ENCODE measurements at regions not wholly inside any gene's neighbourhood (a gene's known extent, or its start where the extent isn't known, plus 50 kb on each side); places are given as distances from the start of the nearest gene placed in this dataset.

DNA sequence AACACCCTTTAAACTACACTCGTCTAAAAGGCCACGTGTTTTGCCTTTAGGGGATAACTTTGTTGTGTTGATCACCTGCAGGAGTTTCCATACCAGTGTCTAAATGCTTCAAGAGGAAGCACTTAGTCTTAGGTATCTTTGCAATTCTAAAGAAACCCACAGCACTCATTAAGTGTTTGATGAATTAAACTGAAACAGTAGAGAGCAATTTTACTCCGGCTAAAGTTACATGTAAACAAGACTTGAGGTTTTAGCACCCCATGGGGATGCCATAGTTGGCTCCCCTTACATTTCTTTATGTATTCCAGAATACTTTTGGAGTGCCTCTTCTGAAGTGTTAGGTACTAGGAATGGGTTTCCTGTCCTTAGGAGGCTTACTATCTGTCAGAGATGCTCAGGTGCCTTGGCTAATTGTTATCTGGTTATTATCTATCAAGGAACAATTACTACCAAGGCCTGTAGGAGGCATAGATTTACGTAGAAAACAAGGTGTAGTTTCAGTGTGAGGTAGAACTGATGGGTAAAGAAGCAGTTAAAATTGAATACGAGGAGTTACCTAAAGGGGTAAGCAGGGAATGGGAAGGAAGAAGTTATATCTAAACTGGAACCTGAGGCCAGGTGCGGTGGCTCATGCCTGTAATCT, 176.8 kb upstream of the SAMSN1 start:
- DNase-seq (ENCODE audit: low spot score): no peak

- no peak for DNase-seq (ENCODE audit: low spot score)
Measured at GRCh38 chr21:14720237-14720636, 174.1 kb upstream of the SAMSN1 start.

DNA sequence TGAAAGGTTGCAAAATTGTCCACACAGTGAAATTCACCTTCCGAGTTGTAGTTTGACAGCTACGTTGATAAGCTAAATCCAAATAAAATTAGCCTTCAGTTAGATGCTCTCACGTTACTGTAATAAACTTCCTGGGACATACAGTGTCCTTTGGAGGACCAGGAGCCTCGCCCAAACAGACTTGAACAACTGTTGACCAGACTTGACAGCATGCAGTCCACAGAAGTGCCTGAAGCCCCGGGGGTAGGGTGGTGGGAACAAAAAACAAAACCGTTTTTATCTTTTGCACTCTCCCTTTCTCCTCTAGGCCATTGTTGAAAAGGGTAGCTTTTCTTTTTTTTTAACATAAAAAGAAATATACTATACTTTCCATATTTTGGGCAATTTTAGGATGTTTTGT, 172.8 kb upstream of the SAMSN1 start:
- DNase-seq (ENCODE audit: low spot score): no peak

DNA sequence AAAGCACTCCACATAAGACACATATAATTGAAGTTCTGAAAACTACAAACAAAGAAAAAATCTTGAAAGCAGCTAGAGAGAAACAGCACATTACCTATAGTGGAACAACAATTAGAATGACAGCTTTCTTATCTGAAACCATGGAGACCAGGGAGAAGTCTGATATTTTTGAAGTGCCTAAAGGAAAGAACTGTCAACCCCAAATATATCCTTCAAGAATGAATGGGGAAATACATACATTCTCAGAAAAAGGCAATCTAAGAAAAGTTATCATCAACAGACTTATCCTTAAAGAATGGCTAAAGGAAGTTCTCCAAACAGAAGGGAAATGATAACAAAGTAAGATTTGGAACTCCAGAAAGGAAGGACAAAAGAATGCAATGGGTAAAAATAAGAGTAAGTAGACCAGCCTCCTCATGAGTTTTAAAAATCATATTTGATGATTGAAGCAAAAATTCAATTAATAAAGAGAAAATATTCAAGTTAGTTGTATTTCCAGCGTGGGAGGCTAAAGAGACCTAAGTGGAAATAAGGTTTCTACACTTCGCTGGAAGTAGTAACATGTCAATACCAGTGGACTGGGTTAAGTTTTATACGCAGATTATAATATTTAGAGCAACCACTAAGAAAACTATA, 170.8 kb upstream of the SAMSN1 start:
- DNase-seq (ENCODE audit: low spot score): no peak

- no peak for DNase-seq (ENCODE audit: low spot score)
Measured at GRCh38 chr21:14713109-14713508, 167.0 kb upstream of the SAMSN1 start.

- no peak for DNase-seq (ENCODE audit: low spot score)
Measured at GRCh38 chr21:14712121-14712715, 166.1 kb upstream of the SAMSN1 start.

- DNase-seq (ENCODE audit: low spot score): no peak
Measured at GRCh38 chr21:14711287-14711686, 165.2 kb upstream of the SAMSN1 start.

- DNase-seq (ENCODE audit: low spot score): no peak
Measured at GRCh38 chr21:14707511-14708020, 161.5 kb upstream of the SAMSN1 start.

DNA sequence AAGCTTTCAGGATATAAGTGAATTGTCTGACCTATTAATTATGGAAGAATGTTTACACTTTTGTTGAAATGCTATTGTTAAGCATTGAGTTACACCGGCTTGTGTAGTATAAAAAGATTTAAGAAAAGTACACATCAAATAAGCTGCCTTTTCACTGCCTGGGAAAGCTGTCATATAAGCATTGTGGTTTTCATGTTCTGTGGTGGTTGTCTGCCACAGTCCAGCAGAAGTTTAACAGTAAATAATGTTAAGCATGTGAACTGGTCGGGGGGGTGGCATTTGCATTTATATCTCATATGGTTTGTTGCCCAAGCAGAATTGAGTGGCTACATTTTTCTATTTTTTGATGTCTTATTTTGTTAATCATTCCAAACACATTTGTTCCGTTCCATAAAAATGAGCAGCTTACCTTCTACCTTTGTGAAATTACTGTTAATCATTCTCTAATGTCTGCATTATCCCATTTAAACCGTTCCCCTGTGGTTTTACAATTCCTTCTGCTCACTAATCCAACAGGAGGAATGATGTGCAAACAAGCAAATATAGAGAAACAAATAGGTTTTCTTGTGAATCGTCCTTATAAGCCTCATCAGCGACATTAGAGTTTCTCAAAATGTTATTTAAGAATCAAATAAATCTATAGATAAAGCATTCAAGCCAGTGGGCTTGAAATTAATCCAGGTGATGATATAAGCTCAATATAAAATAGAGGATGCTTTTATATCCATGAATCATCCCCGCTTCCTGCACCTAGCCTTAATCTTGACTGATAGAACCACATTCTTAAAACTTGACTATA, 160.8 kb upstream of the SAMSN1 start:
- no peak for DNase-seq (ENCODE audit: low spot score)

DNA sequence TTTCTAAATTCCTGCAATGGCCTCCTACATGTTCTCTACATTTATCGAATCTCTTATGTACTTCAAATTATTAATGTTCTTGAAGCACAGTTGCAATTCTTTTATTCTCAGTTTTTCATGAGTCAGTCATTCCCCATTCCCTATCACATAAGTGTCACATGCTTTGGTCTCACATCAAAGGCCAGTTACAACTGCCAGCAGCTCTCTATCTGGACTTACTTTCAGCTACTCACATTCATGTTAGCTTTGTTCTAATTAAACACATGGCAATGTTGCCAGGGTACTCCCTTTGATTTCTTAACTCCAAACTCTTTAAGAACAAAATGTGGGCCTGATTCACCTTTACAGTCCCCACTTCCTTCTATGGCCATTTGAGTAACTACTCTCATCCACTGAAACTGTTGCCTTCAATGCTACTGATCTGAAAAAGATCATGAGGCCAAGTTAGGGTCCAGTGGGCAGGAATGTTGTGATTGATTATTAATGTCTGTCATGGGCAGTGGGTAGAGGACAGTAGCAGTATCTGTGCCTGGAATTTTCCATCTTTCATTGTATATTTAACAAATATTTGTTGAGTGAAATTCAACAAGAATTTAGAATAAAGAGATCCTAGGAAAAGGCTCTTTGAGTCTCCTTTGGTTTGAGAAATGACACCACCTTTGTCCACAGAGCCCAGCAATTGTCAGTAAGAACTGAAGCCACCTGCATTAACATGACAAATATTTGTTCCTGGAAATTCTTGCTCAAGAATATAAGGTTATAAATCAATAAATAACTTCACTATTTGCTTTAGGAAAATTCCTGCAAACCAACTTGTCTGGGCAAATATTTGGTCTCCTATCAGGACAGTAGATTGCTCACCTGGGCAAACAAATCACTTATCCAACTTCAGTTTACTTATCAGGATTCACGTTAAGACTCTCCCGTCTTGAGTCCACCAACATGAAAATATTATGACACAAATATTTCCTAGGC, 153.6 kb upstream of the SAMSN1 start:
- DNase-seq (ENCODE audit: low spot score): no peak

DNA sequence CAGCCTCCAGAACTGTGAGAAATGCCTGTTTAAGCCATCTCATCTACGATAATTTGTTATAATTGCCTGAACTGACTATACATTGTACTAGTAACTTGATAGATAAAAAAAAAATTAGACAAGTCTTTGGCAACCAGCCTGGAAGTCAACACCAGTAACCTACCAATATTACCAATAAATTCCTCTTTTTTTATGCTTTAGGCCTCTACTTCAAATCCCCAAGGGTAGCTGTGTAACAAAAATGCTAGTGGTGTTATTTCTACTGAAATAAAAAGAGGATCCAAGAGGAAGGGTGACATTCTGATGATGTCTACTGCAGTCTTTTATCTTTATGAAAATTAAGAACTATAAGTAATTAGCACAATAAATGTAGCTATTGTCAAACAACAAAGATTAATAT, 151.7 kb upstream of the SAMSN1 start:
- no peak for DNase-seq (ENCODE audit: low spot score)

GRCh38 chr21:14694817-14695216, 148.7 kb upstream of the SAMSN1 start:
- no peak for DNase-seq (ENCODE audit: low spot score)

DNA sequence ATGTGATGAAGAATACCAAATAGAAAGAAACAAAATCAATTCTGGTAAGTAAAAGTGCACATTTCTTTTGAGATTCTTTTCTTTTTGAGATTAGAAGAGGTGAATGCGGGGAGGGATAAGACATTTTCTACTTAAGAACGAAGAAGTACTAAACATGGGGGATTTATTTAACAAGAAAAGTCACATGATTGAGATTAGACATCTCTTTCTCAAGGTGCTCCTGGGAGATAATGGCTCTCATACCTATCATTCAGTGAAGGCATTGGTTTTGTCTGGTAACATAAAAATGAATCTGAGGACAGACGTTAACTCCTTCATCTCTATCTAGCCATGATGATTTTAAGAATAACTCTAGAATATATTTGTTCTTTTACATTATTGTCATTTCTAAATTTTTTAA, 147.9 kb upstream of the SAMSN1 start:
- DNase-seq (ENCODE audit: low spot score): no peak

GRCh38 chr21:14691914-14692313, 145.8 kb upstream of the SAMSN1 start:
- DNase-seq (ENCODE audit: low spot score): no peak

- no peak for DNase-seq (ENCODE audit: low spot score)
Measured at GRCh38 chr21:14690886-14691285, 144.8 kb upstream of the SAMSN1 start.

DNA sequence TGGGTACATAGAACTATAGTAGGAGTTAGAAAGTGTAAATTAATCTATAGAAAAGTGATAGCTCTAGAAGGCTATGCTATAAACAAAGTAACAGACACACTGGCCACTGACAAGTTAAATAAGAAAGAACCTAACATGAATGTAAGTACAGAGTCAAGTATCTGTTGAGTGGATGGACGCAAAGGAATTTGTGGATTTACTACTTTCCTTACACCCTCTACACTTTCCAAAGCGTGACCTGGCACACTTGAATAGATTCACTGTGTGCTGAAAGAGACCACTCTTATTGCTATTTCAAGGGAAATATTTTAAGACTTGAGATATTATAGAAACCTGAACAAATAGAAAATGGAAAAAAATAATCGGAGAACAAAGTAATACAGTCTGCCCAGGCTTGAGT, 142.8 kb upstream of the SAMSN1 start:
- DNase-seq (ENCODE audit: low spot score): no peak

DNA sequence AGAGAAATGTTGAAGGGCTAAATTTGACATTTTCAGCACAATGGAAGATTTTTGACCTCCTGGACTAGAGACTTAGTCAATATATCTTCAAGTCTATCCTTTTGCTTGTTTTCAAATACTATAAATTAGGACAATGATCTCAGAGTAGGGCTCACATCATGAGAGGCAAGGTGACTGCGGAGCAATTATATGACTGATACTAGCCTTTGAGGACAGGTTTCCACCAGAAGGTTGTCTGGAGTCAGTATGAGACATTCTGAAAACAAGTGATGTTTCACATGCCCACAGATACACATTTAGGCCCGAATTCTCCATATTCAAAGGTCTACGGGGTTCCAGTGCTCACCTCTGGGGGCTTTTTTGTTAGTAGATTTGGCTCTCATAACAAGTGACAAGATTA, 142.3 kb upstream of the SAMSN1 start:
- DNase-seq (ENCODE audit: low spot score): no peak

DNA sequence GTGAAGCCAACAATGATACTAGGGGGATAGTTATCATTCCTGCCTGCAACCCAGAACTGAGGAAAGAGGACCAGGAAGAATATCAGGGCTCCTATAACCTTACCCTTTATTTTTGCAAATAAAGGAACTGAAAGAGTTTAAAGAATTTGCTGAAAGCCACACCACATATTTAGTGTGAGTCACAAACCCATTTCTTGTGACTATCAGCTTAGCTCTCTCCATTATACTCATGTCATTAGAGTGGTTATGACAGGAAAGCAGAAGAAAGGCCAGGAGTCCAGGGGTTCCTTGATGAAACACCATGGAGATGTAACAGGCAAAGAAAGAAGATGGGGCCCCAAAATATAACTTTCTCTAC, 141.1 kb upstream of the SAMSN1 start:
- no peak for DNase-seq (ENCODE audit: low spot score)

DNA sequence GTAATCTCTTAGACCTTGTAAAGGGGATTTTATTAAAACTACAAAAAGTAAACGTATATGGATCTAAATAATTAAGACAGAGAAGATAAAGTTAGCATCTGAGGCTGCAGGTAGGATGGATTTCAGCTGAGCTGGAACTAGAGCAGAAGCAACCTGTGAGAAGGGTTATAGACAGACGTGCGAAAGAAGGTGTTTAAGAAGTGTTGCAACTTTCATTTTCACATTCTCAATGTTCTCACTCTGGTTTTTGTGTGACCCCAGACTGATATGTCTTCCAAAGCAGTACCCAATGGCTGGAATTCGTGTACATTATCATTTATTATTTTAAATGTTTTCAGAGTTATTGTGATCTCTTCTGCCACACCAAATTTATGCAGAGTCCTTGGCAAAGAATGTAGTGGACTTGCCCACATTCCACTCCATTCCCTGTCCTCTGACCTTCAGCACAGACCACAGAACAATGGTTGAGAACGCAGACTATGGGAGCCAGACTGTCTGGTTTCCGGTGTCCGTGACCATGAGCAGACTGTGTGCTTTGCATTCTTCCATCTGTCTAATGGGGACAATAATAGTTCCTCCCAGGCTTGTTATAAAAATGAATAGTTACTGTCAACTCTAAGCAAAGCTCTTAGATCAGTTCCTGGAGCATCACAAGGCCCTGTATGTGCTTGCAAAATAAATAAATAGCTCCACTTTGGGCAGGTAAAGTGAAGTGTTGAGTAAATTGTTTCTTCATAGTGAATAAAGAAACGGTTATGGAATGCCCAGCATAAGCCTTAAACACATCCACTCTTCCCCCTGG, 140.6 kb upstream of the SAMSN1 start:
- no peak for DNase-seq (ENCODE audit: low spot score)

GRCh38 chr21:14685568-14685967, 139.5 kb upstream of the SAMSN1 start:
- no peak for DNase-seq (ENCODE audit: low spot score)

- no peak for DNase-seq (ENCODE audit: low spot score)
Measured at GRCh38 chr21:14684071-14684470, 138.0 kb upstream of the SAMSN1 start.
